Bronchial epithelial cell (primary cell): ENCODE measurements at regions not wholly inside any gene's neighbourhood (a gene's known extent, or its start where the extent isn't known, plus 50 kb on each side); places are given as distances from the start of the nearest gene placed in this dataset.

Experiments
- DNase-seq: peaks from one replicate; pipeline ENCODE4 v3.0.0-alpha.2; 2010; ENCODE audit warnings: low read depth
- FAIRE-seq: peaks from 2 replicates; lab custom pipeline; 2011; peaks lifted over from hg19 to GRCh38; lab: Jason Lieb, UNC
- H3K27me3 ChIP-seq: 2 replicates; pipeline ENCODE4 v1.5.1; 2011; ENCODE audit warnings: low read length; ENCODE audit not compliant: control insufficient read depth, insufficient read depth
- H3K36me3 ChIP-seq: 2 replicates; pipeline ENCODE4 v1.5.1; 2011; ENCODE audit warnings: low read length; ENCODE audit not compliant: control insufficient read depth, insufficient read depth
- H3K4me3 ChIP-seq: 2 replicates; pipeline ENCODE4 v1.5.1; 2011; ENCODE audit warnings: mild to moderate bottlenecking, low read depth, low read length, control low read depth
- CTCF ChIP-seq: IDR thresholded peaks from 2 replicates; pipeline ENCODE4 v1.5.1; 2011; ENCODE audit warnings: mild to moderate bottlenecking, moderate library complexity, low read length, control low read depth, inconsistent platforms; ENCODE audit not compliant: insufficient read depth, severe bottlenecking

- H3K36me3 ChIP-seq: no peaks in the 10 kb centered on the region
- DNase-seq: no peak
- no peak overlapping the region for H3K4me3 ChIP-seq
- no peak for FAIRE-seq
- H3K27me3 ChIP-seq: no peaks in the 10 kb centered on the region
- no peak for TF ChIP-seq CTCF
These were observed 2180.4 kb upstream of the C9orf72 start for GRCh38 chr9:29753638-29754037.

GRCh38 chr9:29769019-29769418 is 2195.7 kb upstream of the C9orf72 start:
- FAIRE-seq (no peak), DNase-seq (peak; percentile 53)
- Histone ChIP-seq H3K36me3 (no peaks in the 10 kb centered on the region), H3K27me3 (no peaks in the 10 kb centered on the region), H3K4me3 (no peak overlapping the region)
- TF ChIP-seq CTCF: no peak

GRCh38 chr9:29773676-29774075 is 2200.4 kb upstream of the C9orf72 start:
- H3K27me3 ChIP-seq: no peaks in the 10 kb centered on the region
- H3K36me3 ChIP-seq: no peaks in the 10 kb centered on the region
- TF ChIP-seq CTCF: no peak
- H3K4me3 ChIP-seq: no peak overlapping the region
- DNase-seq: peak; percentile 37
- FAIRE-seq: no peak

GRCh38 chr9:29775491-29775890 is 2202.2 kb upstream of the C9orf72 start:
- FAIRE-seq: no peak
- Histone ChIP-seq H3K4me3 (no peak overlapping the region), H3K36me3 (no peaks in the 10 kb centered on the region), H3K27me3 (no peaks in the 10 kb centered on the region)
- DNase-seq: no peak
- no peak for TF ChIP-seq CTCF

- TF ChIP-seq CTCF: no peak
- Histone ChIP-seq H3K27me3 (no peaks in the 10 kb centered on the region), H3K36me3 (no peaks in the 10 kb centered on the region), H3K4me3 (no peak overlapping the region)
- FAIRE-seq: no peak
- peak; percentile 30 for DNase-seq
These were observed 2205.1 kb upstream of the C9orf72 start for GRCh38 chr9:29778281-29778849.

GRCh38 chr9:29793970-29794369 is 2220.7 kb upstream of the C9orf72 start:
- Histone ChIP-seq H3K36me3 (no peaks in the 10 kb centered on the region), H3K4me3 (no peak overlapping the region), H3K27me3 (no peaks in the 10 kb centered on the region)
- no peak for FAIRE-seq
- TF ChIP-seq CTCF: no peak
- no peak for DNase-seq
